Stimulated activated CD4-positive, alpha-beta T cell treated with anti-CD3 and anti-CD28 coated beads, Interleukin-1b, Interleukin-23, amount 100 ng/mL, for 4 hours (primary cell): ENCODE measurements at regions not wholly inside any gene's neighbourhood (a gene's known extent, or its start where the extent isn't known, plus 50 kb on each side); places are given as distances from the start of the nearest gene placed in this dataset.
"Not testable (repeated sequence)": the region's sequence is repeated elsewhere in the genome, so short reads cannot be mapped to it uniquely, and the experiment has no call there.

Experiments used
- DNase-seq, 2 donors: peaks; one replicate each; pipeline ENCODE4 v3.0.0-alpha.2; 2020; ENCODE audit warnings: low read depth in 2 of 2

DNA sequence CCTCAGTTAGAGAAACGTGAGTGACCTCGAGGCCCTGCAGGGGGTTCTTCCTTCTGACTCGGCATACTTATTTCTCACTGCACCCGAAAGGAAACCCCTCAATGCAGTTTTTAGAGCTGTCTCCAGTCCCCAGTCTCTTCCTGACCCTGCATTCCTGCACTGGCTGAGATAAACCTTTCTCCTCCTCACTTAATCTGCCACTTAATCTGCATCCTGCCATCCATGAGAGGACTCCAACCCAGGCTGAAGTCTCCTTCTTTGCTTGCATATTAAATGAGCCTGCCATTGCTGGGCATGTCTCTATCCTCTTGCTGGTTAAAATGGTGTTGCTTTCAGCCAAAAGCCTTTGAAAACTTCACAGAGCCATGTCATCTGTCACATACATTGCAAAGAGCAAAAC is 125.6 kb upstream of the GATA6 start:
- no peak for DNase-seq

DNA sequence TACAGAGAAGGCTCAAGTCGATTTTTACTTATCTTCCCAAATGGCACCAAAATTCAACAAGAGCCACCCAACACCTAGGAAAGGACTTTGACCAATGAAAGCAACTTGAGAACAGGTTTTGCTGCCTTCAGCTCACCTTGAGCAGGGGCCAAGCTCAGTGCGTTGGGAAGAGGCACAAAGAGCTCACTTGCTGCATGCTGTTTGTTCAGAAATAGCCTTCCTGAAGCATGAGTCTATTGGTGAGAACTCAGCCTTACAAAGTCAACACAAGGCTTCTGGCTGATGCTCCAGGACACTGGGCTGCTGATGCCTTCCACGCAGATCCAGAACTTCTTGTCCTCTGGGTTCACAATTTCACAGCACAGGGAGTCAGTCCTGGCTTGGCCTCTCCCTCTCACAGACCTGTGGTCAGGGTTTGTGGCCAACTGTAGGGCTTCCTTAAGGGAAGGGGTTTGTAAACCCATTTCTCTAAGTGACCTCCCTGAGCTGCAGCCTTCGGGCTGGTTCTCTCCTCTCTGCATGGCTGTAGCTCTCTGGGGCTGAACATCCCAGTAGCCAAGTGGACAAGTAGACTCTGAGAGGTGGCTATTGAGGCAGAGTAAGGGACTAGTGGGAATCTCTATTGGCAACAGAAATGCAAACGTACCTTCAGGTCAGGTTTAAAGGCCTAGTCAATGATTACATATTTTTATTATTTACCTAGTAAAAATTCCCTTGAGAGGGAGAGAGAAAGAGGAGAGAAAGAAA is 124.7 kb upstream of the GATA6 start:
- no peak for DNase-seq

DNA sequence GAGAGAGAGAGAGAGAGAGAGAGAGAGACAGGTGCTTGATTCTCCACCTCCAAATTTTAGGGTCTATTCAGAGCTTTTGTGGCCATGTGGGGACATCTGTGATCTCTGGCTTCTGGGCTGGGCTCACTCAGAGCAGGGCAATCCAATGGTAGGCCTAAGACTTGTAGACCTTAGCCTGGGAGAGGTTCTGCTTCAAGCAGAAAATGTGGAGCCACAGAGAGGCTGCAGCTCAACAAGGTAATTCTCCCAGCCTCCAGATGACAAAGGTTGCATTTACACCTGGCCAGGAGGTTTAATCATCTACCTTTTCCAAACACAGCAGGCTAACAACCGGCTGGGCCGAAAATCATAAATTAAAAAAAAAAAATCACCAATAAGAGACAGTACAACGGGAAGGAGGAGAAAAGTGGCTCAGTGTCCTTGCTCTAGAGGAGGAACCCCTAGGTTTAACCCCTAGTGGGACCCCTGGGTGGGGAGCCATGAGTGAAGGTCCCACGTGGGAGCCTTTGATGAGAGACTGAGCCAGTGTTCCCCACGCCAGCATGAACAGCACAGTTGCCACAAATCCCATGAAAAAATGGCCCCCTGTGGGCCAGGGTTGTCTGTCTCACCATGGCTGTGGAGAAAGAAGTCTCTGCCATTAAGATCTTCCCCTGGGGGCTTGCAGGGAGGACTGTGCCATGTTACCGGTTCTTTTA is 124.0 kb upstream of the GATA6 start:
- DNase-seq, result no peak

DNA sequence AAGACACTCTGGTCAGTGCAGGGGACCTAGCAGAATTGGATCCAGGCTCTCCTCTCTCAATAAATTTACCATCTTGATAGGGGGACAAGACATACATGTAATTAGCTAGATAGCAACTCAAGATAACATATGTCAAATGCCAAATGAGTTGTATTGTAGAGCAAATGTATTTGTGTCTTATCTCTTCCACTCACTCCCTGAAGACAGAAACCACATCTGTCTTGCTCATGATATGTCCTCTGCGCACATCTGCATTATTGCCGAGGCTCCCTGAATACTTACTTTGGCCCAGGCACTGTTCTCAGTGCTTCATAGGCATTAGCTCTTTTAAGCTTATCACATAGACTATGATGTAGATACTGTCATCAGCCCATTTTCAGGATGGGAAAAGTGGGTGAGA is 122.9 kb upstream of the GATA6 start:
- no peak for DNase-seq

DNA sequence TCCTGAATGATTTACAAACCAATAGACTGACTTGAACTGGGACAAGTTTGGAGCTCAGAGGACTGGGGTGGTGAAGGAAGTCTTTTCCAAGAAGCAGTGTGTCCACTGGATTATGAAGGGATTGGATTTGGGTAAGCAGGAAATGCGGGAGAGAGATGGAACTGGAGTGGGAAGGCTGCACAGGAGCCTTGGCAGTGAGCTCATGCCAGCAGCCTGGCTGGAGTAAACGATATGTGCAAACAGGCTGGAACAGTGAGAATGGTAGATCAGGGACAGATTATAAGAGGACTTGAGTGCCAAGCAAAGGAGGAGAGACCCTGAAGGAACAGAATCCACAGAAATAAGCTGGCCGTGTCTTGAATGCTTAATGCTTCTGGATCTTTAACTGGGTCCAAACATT is 121.9 kb upstream of the GATA6 start:
- no peak for DNase-seq

DNA sequence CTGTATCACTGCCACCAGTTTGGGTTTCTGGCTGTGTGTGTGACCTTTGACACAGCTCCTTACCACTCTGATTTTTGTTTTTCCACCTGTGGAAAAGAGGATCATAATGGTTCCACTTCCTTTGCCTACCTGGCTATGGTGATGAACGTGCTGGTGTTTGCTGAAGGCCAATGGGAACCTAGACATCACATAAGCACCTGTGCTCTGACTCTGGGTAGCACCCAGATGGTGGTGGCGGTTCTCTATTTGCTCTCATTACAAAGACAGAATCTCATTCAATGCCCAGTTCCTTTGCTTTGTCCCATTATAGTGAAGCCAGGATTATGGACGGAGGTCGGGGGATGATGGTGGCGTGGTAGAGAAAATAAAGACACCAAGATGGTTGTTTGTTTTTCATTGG is 121.2 kb upstream of the GATA6 start:
- no peak for DNase-seq

DNA sequence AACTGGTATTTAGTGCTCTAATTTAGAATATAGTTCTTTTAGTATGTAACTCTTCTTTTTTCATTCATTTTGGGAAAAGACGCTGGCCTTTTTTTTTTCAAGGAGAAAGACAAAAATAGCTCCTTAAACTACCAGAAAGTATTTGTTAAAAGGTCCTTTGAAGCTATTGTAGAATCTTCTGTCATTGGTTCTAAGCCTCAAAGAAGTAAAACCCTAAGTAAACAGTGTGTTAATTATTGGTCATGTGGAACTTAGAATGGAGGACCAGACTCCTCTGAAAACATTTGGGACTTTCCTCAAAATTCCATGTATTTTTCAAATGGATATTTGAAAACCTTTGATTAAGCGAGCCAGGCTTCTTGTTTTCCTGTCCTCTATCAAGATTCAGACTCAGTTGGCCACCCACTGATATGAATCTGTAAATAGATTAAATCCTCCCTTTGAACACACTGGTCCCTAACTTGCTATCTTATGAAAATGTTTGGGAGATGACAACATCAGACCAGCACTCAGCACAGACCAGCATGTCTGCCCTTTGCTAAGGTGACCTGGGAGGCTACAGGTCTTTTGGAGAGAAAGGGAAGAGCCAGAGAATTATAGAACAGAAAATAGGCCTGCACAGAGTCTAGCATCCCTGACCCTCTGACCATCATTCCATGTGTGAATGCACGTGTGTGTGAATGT is 120.3 kb upstream of the GATA6 start:
- DNase-seq, result no peak

DNA sequence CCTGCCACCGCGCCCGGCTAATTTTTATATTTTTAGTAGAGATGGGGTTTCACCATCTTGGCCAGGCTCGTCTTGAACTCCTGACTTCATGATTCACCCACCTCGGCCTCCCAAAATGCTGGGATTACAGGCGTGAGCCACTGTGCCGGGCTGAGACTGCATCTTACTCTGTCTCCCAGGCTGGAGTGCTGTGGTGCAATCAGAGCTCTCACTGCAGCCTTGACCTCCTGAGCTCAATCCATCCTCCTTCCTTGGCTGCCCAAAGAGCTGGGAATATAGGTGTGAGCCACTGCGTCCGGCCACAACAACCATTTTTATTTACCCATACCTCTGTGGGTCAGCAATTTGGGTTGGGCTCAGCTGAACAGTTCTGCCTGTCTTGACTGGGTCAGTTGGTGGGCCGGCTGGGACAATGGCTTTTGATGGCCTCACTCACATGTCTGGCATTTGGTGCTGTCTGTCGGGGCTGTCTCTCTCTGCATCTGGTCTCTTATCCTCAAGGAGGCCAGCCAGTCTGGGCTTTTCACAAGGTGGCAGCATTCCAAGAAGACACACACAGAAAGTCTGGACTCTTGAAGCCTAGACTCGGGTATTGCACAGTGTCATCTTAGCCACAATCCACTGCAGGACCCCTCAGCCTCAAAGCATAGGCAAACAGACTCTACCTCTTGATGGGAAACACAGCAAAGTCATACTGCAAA is 116.8 kb upstream of the GATA6 start:
- DNase-seq, result no peak

DNA sequence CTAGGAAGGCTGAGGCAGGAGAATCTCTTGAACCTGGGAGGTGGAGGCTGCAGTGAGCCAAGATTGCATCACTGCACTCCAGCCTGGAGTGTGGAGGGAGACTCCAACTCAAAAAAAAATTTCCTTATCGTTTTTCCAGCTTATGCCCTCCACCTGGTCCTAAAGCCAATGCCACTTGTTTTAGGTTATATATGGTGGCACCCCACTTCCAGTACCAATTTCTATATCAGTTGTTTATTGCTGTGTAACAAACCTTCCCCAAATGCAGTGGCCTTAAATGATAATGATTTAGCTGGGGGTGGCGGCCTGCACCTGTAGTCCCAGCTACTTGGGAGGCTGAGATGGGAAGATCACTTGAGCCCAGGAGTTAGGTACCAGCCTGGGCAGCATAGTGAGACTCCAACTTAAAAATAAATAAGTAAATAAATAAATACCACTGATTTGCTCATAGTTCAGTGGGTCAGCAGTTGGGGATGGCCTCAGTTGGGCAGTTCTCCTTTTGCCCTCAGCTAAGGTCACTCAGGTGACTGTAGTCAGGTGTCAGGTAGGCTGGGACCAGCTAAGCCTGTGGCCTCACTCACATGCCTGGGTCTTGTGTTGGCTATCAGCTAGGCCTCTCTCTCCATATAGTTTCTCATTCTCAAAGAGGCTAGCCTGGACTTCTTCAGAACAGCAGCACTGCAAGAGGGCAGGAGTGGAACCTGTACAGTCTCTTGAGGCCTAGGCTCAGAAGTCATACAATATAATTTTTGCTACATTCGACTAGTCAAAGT is 113.7 kb upstream of the GATA6 start:
- DNase-seq, result no peak

DNA sequence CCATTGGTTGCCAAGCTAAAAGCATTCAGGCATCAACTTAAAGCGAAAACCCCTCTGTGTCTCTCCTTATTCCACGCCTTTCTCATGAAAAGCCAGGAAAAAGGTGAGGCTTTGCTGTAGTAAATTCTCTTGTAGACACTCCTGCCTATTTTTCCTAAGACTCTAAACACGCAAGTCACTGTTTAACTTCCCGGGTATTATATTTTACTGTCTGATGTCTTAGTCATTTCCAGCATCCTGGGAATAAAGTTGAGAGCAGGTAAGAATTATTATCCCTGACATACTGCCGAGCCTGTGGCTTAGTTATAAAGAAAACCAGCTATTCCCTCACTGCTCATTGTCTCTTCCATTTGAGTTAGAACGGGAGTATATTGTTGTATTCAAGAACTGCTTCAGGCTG is 112.4 kb upstream of the GATA6 start:
- DNase-seq, result no peak

DNA sequence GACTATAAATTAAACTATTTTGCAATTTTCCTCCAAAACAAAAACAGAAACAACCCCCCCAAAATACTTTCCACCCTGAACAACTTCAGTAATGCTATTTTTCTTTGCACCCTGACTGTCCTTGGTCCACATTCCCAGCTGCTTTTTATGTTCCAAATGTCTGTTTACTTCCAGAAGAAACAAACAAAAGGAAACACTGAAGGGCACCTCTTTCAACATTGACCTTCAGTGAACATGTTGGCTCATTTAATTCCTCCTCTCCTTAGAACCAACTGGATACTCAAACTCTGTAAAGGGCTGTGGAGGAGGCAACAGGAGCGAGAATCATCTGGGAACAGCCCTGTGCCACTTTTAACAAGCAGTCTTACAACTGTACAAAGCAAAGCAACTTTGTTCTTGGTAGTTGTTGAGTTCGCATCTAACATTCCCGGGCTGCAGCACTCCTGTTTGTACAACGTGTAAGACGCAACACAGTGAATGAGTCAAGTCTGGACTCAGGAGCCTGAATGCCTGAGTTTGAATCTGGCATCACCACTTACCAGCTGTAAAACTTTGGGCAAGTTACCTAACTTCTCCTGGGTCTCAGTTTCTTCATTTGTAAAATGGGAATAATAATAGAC is 111.4 kb upstream of the GATA6 start:
- DNase-seq, result no peak

DNA sequence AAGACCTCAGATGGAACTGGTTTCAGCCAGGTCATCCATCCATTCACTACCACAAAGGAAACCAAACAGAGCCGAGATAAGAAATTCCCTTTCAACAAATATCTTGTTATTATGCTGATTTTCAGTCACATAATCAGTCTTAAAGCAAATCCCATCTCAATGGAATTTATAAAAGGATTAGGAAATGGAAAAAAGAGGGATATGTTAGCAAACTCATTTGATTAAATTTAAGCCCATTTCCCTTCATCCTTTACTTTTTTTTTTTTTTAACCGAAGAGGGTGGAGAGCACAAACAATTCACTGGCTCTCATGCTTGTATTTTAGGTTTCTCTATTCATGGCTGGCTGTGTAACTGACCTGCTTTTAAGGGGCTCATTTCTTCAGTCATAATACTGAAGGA is 109.0 kb upstream of the GATA6 start:
- no peak for DNase-seq

DNA sequence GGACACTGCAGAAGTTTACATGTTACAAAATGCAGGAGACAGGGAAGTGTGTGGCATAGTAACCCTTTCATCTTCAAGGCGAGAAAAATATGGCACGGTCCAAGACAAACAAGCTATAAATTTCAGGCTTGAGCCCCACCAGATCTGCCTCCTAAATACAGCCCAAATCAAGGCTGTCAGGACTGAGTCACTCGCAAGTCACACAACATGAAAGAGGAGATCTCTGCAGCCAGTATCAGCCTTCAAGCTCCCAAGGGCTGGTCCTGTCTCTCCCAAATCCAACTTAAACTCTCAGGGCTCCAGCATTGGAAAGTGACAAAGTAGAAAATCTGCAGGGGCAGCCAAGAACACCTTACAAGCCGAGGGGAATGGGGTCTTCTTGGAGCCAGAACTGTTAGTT is 106.3 kb upstream of the GATA6 start:
- no peak for DNase-seq

DNA sequence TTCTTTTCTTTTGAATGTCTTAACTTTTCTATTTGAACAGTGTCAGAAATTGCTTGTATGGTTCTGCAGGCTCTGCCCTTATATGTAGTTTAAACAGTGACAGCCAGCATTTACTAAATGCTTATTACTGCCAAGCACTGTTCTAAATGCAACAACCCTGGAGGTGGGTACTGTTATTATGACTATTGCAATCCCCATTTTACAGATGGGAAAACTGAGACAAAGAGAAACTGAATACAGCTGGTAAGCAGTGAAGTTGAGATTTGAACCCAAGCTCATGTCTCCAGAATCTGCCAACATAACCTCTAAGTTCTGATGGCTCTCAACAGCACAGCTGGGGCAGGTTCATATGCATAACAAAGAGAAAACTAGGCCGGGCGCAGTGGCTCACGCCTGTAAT is 105.7 kb upstream of the GATA6 start:
- DNase-seq, result no peak

DNA sequence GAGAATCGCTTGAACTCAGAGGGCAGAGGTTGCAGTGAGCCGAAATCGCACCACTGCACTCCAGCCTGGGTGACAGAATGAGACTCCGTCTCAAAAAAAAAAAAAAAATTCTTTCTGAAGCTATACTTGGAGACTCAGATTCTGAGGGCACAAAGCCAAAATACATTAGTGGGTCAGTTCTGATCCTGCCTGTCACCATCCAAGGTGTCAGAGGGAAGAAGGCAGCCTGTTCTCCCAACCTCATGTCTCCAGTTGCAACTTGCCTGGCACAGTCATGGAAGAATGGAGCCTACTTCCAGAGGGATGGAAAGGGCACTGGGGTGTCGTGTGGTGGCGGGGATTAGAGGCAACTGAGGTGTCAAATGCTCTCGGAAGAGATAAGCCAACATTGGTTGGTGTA is 104.8 kb upstream of the GATA6 start:
- no peak for DNase-seq

DNA sequence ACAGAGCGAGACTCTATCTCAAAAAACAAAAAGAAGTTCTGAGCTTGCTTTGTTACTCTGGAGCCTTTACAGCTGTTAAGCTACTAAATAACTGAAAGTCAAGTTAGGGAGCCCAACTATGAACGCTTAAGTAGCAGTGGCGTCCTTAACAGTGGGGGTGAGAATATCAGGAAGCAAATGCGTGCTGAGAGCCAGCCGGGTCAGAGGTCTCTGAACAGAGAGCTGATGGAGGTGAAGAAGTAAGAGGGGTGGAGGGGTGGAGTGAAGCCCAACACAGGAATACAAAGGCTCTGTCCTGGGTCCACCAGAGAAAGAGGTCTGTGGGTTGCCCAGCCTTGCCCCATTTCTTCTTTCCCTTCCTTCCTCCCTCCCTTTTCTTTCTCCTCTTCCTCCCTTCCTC is 104.1 kb upstream of the GATA6 start:
- DNase-seq, result no peak

DNA sequence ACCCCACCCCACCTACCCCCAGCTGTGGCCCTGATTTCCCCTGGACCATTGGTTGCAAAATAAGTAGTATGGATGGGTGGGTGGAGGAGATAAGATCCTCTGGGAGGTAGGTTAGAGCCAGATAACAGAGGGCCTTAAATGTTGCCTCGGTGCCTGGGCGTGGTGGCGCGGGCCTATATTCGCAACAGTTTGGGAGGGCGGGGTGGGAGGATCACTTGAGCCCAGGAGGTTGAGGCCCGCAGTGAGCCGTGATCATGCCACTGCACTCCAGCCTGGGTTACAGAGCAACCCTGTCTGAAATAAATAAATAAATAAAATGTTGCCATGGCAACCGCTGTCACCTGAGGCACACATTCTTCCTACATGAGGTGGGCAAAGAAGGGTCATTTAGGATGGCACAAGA is 103.3 kb upstream of the GATA6 start:
- no peak for DNase-seq

DNA sequence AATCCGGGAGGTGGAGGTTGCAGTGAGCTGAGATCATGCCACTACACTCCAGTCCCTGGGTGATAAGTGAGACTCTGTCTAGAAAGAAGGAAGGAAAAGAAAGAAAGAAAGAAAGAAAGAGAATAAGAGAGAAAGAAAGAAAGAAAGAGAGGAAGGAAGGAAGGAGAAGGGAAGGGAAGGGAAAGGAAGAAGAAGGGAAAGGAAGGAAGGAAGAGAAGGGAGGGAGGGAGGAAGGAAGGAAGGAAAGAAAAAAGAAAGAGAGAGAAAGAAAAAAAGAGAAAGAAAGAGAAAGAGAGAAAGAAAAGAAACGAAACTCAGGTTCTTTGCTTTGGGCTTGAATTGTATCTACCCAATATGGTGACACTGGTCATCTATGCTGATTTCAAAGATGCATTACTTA is 102.3 kb upstream of the GATA6 start:
- DNase-seq, result no peak

DNA sequence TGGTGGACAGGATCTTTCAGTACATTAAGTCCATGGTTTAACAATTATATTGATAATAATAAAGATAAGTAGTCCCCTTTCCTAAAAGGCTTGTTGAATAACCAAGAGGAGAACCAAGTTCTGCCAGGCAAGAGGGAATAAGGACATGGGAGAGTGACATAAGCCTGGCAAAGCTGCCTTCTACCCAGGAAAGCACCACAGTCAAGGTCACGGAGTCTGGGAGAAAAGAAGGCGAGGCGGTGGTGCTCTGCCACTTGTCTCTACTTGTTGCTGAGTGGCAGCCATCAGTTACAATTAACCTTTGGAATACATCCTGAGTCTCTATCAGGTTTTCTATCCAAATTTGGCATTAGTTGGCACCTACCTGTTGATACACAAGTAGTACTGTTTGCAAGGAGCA is 101.7 kb upstream of the GATA6 start:
- DNase-seq, result no peak

DNA sequence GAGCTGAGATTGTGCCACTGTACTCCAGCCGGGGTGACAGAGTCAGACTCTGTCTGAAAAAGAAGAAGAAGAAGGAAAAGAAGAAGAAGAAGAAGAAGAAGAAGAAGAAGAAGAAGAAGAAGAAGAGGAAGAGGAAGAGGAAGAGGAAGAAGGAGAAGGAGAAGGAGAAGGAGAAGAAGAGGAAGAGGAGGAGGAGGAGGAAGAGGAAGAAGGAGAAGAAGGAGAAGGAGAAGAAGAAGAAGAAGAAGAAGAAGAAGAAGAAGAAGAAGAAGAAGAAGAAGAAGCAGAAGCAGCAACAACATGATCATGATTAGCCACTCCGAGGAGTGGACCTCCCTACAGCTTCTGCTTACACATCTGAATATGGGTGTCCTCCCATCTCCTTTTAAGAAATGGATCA is 100.6 kb upstream of the GATA6 start:
- not testable (repeated sequence) for DNase-seq

DNA sequence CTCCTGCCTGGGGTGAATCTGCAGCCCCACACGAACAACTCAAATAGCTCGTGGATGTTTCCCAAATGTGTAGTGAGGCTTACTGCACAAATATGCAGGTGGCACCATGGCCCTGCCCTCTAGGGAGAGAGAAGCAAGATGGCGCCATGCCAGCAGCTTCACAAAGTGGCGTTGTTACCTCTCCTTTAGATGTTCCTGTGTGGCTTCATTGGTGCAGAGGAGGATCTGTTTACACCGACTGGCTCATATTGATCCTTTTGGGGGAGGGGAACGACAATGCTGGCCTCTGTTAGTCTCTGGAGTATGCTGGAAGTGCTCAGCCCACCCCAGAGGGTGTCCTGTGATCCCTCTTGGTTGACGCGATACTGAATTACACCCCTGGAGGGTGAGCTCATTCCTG is 99.5 kb upstream of the GATA6 start:
- DNase-seq, result no peak
